Ovary (tissue), 7 donors: ENCODE measurements at regions not wholly inside any gene's neighbourhood (a gene's known extent, or its start where the extent isn't known, plus 50 kb on each side); places are given as distances from the start of the nearest gene placed in this dataset.
"Not testable (repeated sequence)": the region's sequence is repeated elsewhere in the genome, so short reads cannot be mapped to it uniquely, and the experiment has no call there.

Experiments
- DNase-seq, 5 donors: peaks; one replicate each; pipeline ENCODE4 v3.0.0-alpha.2; 2019 to 2020
- H3K27ac ChIP-seq, 2 donors: fragments of 200-600 bp; one replicate each; pipeline versions ENCODE4 v1.5.1 to v1.8.0; 2019 to 2022
- H3K27me3 ChIP-seq: fragments of 200-600 bp; one replicate; pipeline ENCODE4 v1.8.0; 2022
- H3K36me3 ChIP-seq: fragments of 200-600 bp; sonication (generic); one replicate; pipeline ENCODE4 v1.5.1; 2019
- H3K4me1 ChIP-seq: one replicate; pipeline ENCODE4 v1.8.1; 2013; ENCODE audit warnings: mild to moderate bottlenecking, moderate library complexity; ENCODE audit not compliant: insufficient read depth
- H3K4me3 ChIP-seq: fragments of 200-600 bp; sonication (generic); one replicate; pipeline ENCODE4 v1.5.1; 2017
- H3K9me3 ChIP-seq, 2 donors: fragments of 200-600 bp in 1 of 2; sonication (generic) in 1 of 2; one replicate each; pipeline versions ENCODE4 v1.5.1 to v1.8.1; 2013 to 2019; ENCODE audit warnings: mild to moderate bottlenecking in 1 of 2, moderate library complexity in 1 of 2
- EP300 ChIP-seq: sonication (generic); formaldehyde crosslinking; IDR thresholded peaks from one replicate; pipeline ENCODE4 v1.6.1; 2017; ENCODE audit warnings: antibody characterized with exemption
- POLR2A ChIP-seq: fragments of 450-650 bp; IDR thresholded peaks from one replicate; pipeline ENCODE4 v1.6.1; 2017; ENCODE audit warnings: antibody characterized with exemption, mild to moderate bottlenecking, moderate library complexity
- WGBS, 3 donors: extraction: QIAGEN DNeasy Blood & Tissue Kit in 1 of 3; methylation state at CpG; one replicate each; pipeline versions ENCODE4 v1.1.5 to v1.1.7; 2013 to 2017; 5-methylcytosine and 5-hydroxymethylcytosine counted together
- intact Hi-C, 4 donors: fragments of 100-400 bp; cut with DNase I; formaldehyde crosslinking; loops; one replicate each; pipeline versions ENCODE4 v1.11.0 to v1.15.1; 2022 to 2023
- TF ChIP-seq, protein P1 (sequence below), 3 donors: fragments of 450-650 bp in 2 of 3; fragments of 200-600 bp in 1 of 3; IDR thresholded peaks; one replicate each; pipeline versions ENCODE4 v1.5.1 to v1.8.0; 2016 to 2022; ENCODE audit warnings: antibody characterized with exemption in 3 of 3, mild to moderate bottlenecking in 1 of 3
- donor health status: DM: no; HTN: no; CAD: no; lungs with moderate emphysema.
- donor health status: DM: no; HTN: no; CAD: no.
- donor health status: Bipolar disorder and iron deficiency.
- donor health status: DM: no; HTN: no; CAD: no.
- donor health status: DM: yes; HTN: yes; CAD: no.

DNA sequence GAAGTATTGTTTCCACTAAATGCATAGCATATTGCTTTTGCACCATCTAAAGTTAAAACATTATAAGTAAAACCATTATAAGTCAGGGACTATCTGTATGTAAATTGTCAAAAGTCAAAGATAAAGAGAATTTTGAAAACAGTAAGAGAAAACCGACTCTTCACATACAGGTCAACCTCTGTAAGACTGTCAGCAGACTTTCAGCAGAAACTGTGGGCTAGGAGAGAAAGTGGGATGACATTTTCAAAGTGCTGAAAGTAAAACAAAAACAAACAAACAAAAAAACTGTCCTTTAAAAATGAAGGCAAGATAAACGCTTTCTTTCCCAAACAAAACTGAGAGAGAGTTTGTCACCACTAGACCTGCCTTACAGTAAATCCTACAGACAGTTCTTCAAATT, 122.9 kb upstream of the ID2 start:
- Histone ChIP-seq H3K36me3 (no peaks in the 10 kb centered on the region), H3K4me1 (no peaks in the 10 kb centered on the region), H3K4me3 (no peak overlapping the region), H3K9me3 (no peaks in the 10 kb centered on the region), H3K27me3 (no peaks in the 10 kb centered on the region), H3K27ac (no peak overlapping the region)
- intact Hi-C loops, result no loop called here
- TF ChIP-seq, protein P1, sequence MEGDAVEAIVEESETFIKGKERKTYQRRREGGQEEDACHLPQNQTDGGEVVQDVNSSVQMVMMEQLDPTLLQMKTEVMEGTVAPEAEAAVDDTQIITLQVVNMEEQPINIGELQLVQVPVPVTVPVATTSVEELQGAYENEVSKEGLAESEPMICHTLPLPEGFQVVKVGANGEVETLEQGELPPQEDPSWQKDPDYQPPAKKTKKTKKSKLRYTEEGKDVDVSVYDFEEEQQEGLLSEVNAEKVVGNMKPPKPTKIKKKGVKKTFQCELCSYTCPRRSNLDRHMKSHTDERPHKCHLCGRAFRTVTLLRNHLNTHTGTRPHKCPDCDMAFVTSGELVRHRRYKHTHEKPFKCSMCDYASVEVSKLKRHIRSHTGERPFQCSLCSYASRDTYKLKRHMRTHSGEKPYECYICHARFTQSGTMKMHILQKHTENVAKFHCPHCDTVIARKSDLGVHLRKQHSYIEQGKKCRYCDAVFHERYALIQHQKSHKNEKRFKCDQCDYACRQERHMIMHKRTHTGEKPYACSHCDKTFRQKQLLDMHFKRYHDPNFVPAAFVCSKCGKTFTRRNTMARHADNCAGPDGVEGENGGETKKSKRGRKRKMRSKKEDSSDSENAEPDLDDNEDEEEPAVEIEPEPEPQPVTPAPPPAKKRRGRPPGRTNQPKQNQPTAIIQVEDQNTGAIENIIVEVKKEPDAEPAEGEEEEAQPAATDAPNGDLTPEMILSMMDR (IDR thresholded peaks at IDR 0.05), result no peak
- TF ChIP-seq POLR2A, result no peak
- 82 to 89% (median 84%) methylated on average over 2 of the region's 2 CpGs for WGBS, 3 donors
- no peak for DNase-seq

DNA sequence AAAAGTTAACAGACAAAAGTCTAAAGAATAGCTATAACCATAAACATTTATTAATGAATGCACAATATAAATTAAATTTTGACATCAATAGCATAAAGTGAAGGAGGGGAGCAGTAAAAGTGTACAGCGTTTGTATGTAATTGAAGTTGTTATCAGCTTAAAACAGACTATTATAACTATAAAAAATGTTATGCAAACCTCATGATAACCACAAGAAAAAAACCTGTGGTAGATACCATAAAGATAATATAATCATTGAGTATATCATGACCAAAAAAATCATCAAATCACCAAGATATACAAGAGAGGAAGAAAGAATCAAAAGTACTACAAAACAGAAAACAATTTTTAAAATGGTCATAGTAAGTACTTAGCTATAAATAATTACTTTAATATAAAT, 122.1 kb upstream of the ID2 start:
- no peak overlapping the region for H3K4me3 ChIP-seq
- 77 to 81% (median 78%) methylated on average over 1 of the region's 1 CpG for WGBS, 3 donors
- no peak for DNase-seq

DNA sequence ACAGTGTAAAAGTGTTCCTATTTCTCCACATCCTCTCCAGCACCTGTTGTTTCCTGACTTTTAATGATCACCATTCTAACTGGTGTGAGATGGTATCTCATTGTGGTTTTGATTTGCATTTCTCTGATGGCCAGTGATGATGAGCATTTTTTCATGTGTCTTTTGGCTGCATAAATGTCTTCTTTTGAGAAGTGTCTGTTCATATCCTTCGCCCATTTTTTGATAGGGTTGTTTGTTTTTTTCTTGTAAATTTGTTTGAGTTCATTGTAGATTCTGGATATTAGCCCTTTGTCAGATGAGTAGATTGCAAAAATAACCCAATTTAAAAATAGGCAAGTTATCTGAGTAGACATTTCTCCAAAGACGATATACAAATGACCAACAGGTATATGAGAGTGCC, 120.2 kb upstream of the ID2 start:
- DNase-seq, H3K36me3 ChIP-seq, H3K4me1 ChIP-seq, H3K27ac ChIP-seq, H3K4me3 ChIP-seq, H3K9me3 ChIP-seq, H3K27me3 ChIP-seq, intact Hi-C loops: not testable (repeated sequence)
- WGBS, 3 donors, result 93 to 98% (median 97%) methylated on average over 1 to 2 of the region's 2 CpGs

More for the DNA sequence above, 122.1 kb upstream of the ID2 start:
- Histone ChIP-seq H3K27ac (no peak overlapping the region), H3K36me3 (no peaks in the 10 kb centered on the region), H3K4me1 (no peaks in the 10 kb centered on the region), H3K9me3 (no peaks in the 10 kb centered on the region), H3K27me3 (no peaks in the 10 kb centered on the region)
- TF ChIP-seq POLR2A (no peak), EP300 (no peak)
- TF ChIP-seq, protein P1 (IDR thresholded peaks at IDR 0.05), result no peak
- intact Hi-C loops, result no loop called here

DNA sequence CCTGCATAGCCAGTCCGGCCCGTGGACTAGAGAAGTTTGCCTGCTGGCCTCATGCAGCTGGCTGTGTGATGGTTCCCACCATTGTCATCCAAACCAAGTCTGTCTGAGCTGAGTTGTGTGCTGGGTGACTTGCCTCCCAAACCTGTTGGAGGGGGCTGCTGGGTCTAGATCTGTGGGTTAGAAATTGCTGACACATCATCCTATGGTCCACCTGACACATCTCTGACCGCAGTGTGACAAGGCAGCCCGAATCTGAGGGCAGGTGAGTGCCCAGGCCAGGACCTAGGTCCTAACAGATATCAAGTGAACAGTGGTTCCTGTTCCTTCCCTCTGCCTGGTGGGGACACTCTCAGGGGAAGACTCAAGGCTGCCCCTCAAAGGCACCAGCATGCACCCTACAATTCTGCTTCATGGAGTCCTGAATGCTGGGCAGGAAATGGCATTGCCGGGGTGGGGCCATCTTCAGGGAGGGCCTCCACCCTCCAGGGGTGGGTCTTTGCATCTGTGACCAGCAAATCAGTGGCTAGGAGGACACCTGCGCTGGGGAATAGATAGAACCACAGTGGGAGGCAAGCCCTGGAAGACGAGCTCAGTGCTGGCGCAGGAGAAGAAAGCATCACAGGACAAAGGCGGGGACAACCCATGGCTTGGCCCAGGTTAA, 117.9 kb upstream of the ID2 start:
- Histone ChIP-seq H3K9me3 (no peaks in the 10 kb centered on the region), H3K4me1 (no peaks in the 10 kb centered on the region), H3K27me3 (no peaks in the 10 kb centered on the region), H3K4me3 (no peak overlapping the region), H3K36me3 (no peaks in the 10 kb centered on the region), H3K27ac (no peak overlapping the region)
- WGBS, 3 donors, result 92 to 97% (median 95%) methylated on average over 9 of the region's 9 CpGs
- intact Hi-C loops, result no loop called here
- DNase-seq, result peak in 2 of 5 donors; percentile 1 to 8
- TF ChIP-seq EP300 (no peak), POLR2A (no peak)
- TF ChIP-seq, protein P1 (IDR thresholded peaks at IDR 0.05), result no peak

DNA sequence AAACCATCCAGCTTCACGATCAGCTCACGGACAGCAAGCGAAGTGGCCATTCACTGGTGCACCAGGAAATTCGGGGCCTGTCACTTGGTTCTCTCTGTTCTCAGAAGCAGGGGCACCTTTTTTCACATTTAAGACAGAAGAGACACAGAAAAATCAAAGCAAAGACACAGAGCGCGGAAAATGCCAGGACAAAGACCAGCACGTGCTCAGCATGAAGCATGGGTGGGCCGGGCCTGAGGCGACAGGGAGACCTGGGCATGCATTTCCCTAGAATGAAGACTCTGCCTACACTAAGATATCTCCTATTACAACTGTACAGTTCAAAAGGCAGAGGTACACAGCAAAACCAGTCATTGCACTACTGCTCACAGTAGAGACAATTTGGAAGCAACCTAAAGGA, 117.4 kb upstream of the ID2 start:
- intact Hi-C loops, result no loop called here

More for the DNA sequence above, 117.4 kb upstream of the ID2 start:
- 97 to 99% (median 98%) methylated on average over 9 of the region's 9 CpGs for WGBS, 3 donors
- no peak for TF ChIP-seq EP300
- TF ChIP-seq POLR2A, result no peak
- TF ChIP-seq, protein P1 (IDR thresholded peaks at IDR 0.05), result no peak
- no peaks in the 10 kb centered on the region for H3K36me3 ChIP-seq
- H3K4me1 ChIP-seq, result no peaks in the 10 kb centered on the region
- H3K4me3 ChIP-seq, result no peak overlapping the region
- no peak for DNase-seq
- no peaks in the 10 kb centered on the region for H3K9me3 ChIP-seq
- no peak overlapping the region for H3K27ac ChIP-seq
- no peaks in the 10 kb centered on the region for H3K27me3 ChIP-seq
